Suprapubic skin (tissue), 4 donors: ENCODE measurements at regions not wholly inside any gene's neighbourhood (a gene's known extent, or its start where the extent isn't known, plus 50 kb on each side); places are given as distances from the start of the nearest gene placed in this dataset.

Experiments used
- DNase-seq, 2 donors: peaks; one replicate each; pipeline ENCODE4 v3.0.0-alpha.2; 2019; ENCODE audit warnings: low spot score in 2 of 2
- H3K27ac ChIP-seq: fragments of 200-600 bp; sonication (generic); one replicate; pipeline ENCODE4 v1.5.1; 2019
- H3K27me3 ChIP-seq: fragments of 200-600 bp; sonication (generic); one replicate; pipeline ENCODE4 v1.5.1; 2019
- H3K36me3 ChIP-seq: fragments of 200-600 bp; sonication (generic); one replicate; pipeline ENCODE4 v1.5.1; 2019
- H3K4me1 ChIP-seq: fragments of 200-600 bp; sonication (generic); one replicate; pipeline ENCODE4 v1.5.1; 2019
- H3K4me3 ChIP-seq: fragments of 200-600 bp; sonication (generic); one replicate; pipeline ENCODE4 v1.5.1; 2019; ENCODE audit warnings: mild to moderate bottlenecking
- H3K9me3 ChIP-seq: fragments of 200-600 bp; sonication (generic); one replicate; pipeline ENCODE4 v1.5.1; 2019
- CTCF ChIP-seq, 2 donors: fragments of 200-600 bp in 1 of 2; fragments of 450-650 bp in 1 of 2; sonication (generic) in 1 of 2; IDR thresholded peaks; one replicate each; pipeline ENCODE4 v1.5.1; 2016 to 2019; ENCODE audit warnings: antibody characterized with exemption in 2 of 2, mild to moderate bottlenecking in 1 of 2, moderate library complexity in 1 of 2
- EP300 ChIP-seq: sonication (generic); formaldehyde crosslinking; IDR thresholded peaks from one replicate; pipeline ENCODE4 v1.6.1; 2017; ENCODE audit warnings: antibody characterized with exemption
- POLR2A ChIP-seq, 2 donors: fragments of 450-650 bp; IDR thresholded peaks; one replicate each; pipeline ENCODE4 v1.6.1; 2017; ENCODE audit warnings: antibody characterized with exemption in 2 of 2, mild to moderate bottlenecking in 2 of 2, moderate library complexity in 2 of 2
- POLR2AphosphoS5 ChIP-seq, 3 donors: sonication (generic); formaldehyde crosslinking; IDR thresholded peaks; one replicate each; pipeline ENCODE4 v1.6.1; 2017; ENCODE audit warnings: antibody characterized with exemption in 3 of 3
- WGBS: methylation state at CpG from one replicate; pipeline ENCODE4 v1.1.5; 2018; 5-methylcytosine and 5-hydroxymethylcytosine counted together

DNA sequence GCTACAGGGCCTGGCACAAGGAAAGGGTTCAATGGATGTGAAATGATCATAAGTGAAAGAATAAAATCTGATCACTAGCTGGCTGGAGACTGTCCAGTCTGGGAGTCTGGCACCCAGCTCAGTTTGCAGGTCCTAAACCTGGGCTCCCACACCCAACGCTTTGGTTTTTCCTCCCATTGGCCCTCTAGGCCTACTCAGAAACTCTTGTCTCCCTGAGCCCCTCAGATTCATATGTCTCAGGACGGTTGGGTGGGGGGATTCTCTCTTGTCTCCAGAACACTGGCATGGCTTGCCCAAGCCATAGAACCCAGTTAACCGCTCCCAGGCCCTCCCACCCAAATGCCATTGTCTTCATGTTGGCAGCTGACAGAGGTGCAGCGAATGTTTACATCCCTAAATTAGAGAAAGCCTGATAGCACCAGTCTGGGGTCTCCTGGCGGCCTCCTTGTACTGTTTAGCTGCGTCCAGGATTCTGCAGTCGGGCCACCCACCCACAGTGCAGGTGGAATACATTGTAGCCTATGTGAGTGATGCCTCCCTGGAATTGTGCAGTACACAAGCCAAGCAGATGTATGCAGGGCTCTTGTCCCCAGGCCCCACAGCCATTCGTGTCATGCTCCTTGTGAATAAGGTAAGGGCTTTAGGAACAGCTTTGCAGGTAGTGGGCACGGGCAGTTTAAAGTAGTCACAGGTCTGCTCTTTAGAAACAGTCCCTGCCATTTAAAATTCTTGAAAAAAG is 266.3 kb downstream of the XXYLT1 start:
- 92% methylated on average over 6 of the region's 9 CpGs for WGBS
- Histone ChIP-seq H3K36me3 (no peaks in the 10 kb centered on the region), H3K4me1 (peaks cover 27% of the 10 kb centered on the region), H3K4me3 (no peak overlapping the region), H3K9me3 (no peaks in the 10 kb centered on the region), H3K27ac (no peak overlapping the region), H3K27me3 (no peaks in the 10 kb centered on the region)
- TF ChIP-seq POLR2AphosphoS5 (IDR thresholded peaks at IDR 0.05) (no peak), CTCF (IDR thresholded peaks at IDR 0.05) (no peak), POLR2A (IDR thresholded peaks at IDR 0.05) (no peak), EP300 (no peak)
- peak in 1 of 2 donors; percentile 68 for DNase-seq

- Histone ChIP-seq H3K27me3 (no peaks in the 10 kb centered on the region), H3K36me3 (no peaks in the 10 kb centered on the region), H3K4me1 (peaks cover 27% of the 10 kb centered on the region), H3K4me3 (no peak overlapping the region), H3K27ac (no peak overlapping the region), H3K9me3 (no peaks in the 10 kb centered on the region)
- TF ChIP-seq CTCF (IDR thresholded peaks at IDR 0.05) (no peak), EP300 (no peak), POLR2A (IDR thresholded peaks at IDR 0.05) (no peak), POLR2AphosphoS5 (IDR thresholded peaks at IDR 0.05) (no peak)
- 85% methylated on average over 7 of the region's 7 CpGs for WGBS
- DNase-seq: peak in 1 of 2 donors; percentile 53
Measured at GRCh38 chr3:195005251-195005620, 265.7 kb downstream of the XXYLT1 start.

DNA sequence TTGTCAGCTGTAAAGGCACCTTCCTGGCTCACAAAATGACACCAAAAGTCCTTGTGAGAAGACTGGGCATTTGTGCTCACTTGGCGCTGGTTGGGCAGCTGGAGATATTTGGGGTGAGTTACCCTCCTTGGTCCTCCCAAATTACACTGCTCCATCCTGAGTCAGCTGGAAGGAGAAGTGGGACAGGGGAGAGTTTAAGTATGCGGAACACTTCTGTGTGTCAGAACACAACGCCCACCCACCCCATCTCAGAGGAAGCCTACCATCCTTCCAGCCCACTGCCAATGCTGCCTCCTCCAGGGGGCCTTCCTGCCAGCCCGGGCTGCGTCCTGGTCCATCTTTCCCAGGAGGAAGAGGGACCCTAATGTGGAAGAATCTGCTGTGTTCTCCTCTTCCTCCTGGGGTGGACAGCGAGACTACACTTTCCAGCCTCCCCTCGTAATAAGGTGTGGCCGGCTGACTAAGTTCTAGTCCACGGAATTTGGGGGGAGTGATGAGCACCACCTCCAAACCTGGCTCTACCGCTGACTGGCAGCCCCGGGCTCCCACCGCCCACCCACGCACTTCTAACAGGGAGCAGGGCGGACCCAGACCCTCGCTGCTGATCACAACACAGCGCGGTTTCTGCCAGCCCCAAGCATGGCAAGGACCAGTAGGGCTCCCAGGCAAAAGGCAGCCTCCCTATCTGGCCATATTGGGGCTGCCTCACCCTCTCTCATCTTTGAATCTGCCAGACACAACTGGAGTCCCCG is 265.0 kb downstream of the XXYLT1 start:
- Histone ChIP-seq H3K9me3 (no peaks in the 10 kb centered on the region), H3K27ac (no peak overlapping the region), H3K36me3 (no peaks in the 10 kb centered on the region), H3K4me3 (no peak overlapping the region), H3K4me1 (peaks cover 27% of the 10 kb centered on the region), H3K27me3 (no peaks in the 10 kb centered on the region)
- peak in 1 of 2 donors; percentile 74 for DNase-seq
- TF ChIP-seq CTCF (IDR thresholded peaks at IDR 0.05): no peak
- no peak for TF ChIP-seq POLR2A (IDR thresholded peaks at IDR 0.05)
- no peak for TF ChIP-seq EP300
- TF ChIP-seq POLR2AphosphoS5 (IDR thresholded peaks at IDR 0.05): no peak
- 89% methylated on average over 16 of the region's 18 CpGs for whole genome bisulfite sequencing

- no peak for TF ChIP-seq CTCF (IDR thresholded peaks at IDR 0.05)
- no peak for TF ChIP-seq EP300
- TF ChIP-seq POLR2A (IDR thresholded peaks at IDR 0.05): no peak
- no peak for TF ChIP-seq POLR2AphosphoS5 (IDR thresholded peaks at IDR 0.05)
- WGBS: 94% methylated on average over 5 of the region's 5 CpGs
- H3K9me3 ChIP-seq: no peaks in the 10 kb centered on the region
- peaks cover 20% of the 10 kb centered on the region for H3K4me1 ChIP-seq
- H3K27me3 ChIP-seq: no peaks in the 10 kb centered on the region
- H3K27ac ChIP-seq: no peak overlapping the region
- H3K36me3 ChIP-seq: no peaks in the 10 kb centered on the region
- no peak overlapping the region for H3K4me3 ChIP-seq
- peak in 1 of 2 donors; percentile 35 for DNase-seq
Measured at GRCh38 chr3:195007151-195007550, 263.8 kb downstream of the XXYLT1 start.

DNA sequence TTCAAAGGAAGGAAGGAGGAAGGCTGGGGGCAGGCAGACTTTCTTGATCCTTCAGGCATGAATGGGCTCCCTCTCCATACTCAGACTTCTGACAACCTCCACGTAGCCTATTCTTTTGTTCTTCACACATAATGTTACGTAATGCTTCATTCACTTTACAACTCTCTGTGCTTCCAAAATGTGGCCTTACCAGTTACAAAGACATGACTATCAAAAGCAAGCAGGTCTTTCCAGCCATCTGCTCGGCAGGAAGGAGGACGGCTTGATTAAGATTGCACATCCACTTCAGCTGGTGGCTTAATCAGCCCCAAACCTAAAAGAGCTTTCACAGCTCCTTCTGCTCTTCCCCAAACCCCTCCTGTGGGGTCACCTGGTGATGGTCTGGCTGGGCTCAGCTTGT is 263.2 kb downstream of the XXYLT1 start:
- H3K4me1 ChIP-seq: peaks cover 14% of the 10 kb centered on the region
- H3K4me3 ChIP-seq: no peak overlapping the region
- H3K27ac ChIP-seq: no peak overlapping the region
- no peak for TF ChIP-seq CTCF (IDR thresholded peaks at IDR 0.05)
- no peak for TF ChIP-seq POLR2AphosphoS5 (IDR thresholded peaks at IDR 0.05)
- no peak for TF ChIP-seq POLR2A (IDR thresholded peaks at IDR 0.05)
- no peak for TF ChIP-seq EP300
- H3K27me3 ChIP-seq: no peaks in the 10 kb centered on the region
- 66% methylated on average over 4 of the region's 4 CpGs for WGBS
- H3K36me3 ChIP-seq: no peaks in the 10 kb centered on the region
- no peaks in the 10 kb centered on the region for H3K9me3 ChIP-seq
- peak; percentile 15 to 19 for DNase-seq
